Neuronal stem cell (in vitro differentiated cells): ENCODE measurements at regions not wholly inside any gene's neighbourhood (a gene's known extent, or its start where the extent isn't known, plus 50 kb on each side); places are given as distances from the start of the nearest gene placed in this dataset.

Source experiments
- DNase-seq: peaks from one replicate; pipeline ENCODE4 v3.0.0-alpha.2; 2013; ENCODE audit warnings: low spot score
- H2AFZ ChIP-seq: one replicate; pipeline ENCODE4 v1.6.1; 2013; ENCODE audit warnings: mild to moderate bottlenecking, low read length, inconsistent platforms
- H2AK5ac ChIP-seq: 2 replicates; pipeline ENCODE4 v1.6.1; 2013; ENCODE audit warnings: low read depth, mild to moderate bottlenecking, inconsistent platforms, low read length, moderate library complexity, mixed read lengths
- H2BK120ac ChIP-seq: 2 replicates; pipeline ENCODE4 v1.6.1; 2013; ENCODE audit warnings: low read depth, mild to moderate bottlenecking, inconsistent platforms, low read length, moderate library complexity, mixed read lengths
- H2BK12ac ChIP-seq: one replicate; pipeline ENCODE4 v1.6.1; 2013; ENCODE audit warnings: low read length, inconsistent platforms
- H2BK15ac ChIP-seq: 2 replicates; pipeline ENCODE4 v1.6.1; 2013; ENCODE audit warnings: mild to moderate bottlenecking, low read length, inconsistent platforms, mixed read lengths
- H2BK5ac ChIP-seq: one replicate; pipeline ENCODE4 v1.6.1; 2013; ENCODE audit warnings: inconsistent platforms, mild to moderate bottlenecking, low read length, moderate library complexity
- H3K14ac ChIP-seq: one replicate; pipeline ENCODE4 v1.6.1; 2013; ENCODE audit warnings: low read length, inconsistent platforms
- H3K18ac ChIP-seq: 2 replicates; pipeline ENCODE4 v1.6.1; 2013; ENCODE audit warnings: low read length, inconsistent platforms
- H3K23ac ChIP-seq: 2 replicates; pipeline ENCODE4 v1.6.1; 2013; ENCODE audit warnings: low read depth, mild to moderate bottlenecking, mixed read lengths, low read length, inconsistent platforms; ENCODE audit not compliant: poor library complexity
- H3K27ac ChIP-seq: replicated peaks from 3 replicates; pipeline ENCODE4 v1.5.1; 2013; ENCODE audit warnings: low read length, inconsistent platforms
- H3K27me3 ChIP-seq, 3 experiments: 2 replicates each; pipeline ENCODE4 v1.6.1; 2013; ENCODE audit warnings: low read length in 3 of 3, mild to moderate bottlenecking in 2 of 3, inconsistent platforms in 1 of 3, low read depth in 1 of 3, mixed read lengths in 1 of 3, moderate library complexity in 1 of 3; ENCODE audit not compliant: control insufficient read depth in 3 of 3, insufficient read depth in 3 of 3
- H3K36me3 ChIP-seq, 2 donors: replicated peaks in 1 of 2; 2 replicates each; pipeline ENCODE4 v1.6.1; 2013; ENCODE audit warnings: low read length in 2 of 2; ENCODE audit not compliant: control insufficient read depth in 2 of 2, insufficient read depth in 2 of 2
- H3K4ac ChIP-seq: 2 replicates; pipeline ENCODE4 v1.6.1; 2013; ENCODE audit warnings: inconsistent platforms, mild to moderate bottlenecking, low read length, moderate library complexity
- H3K4me1 ChIP-seq, 2 donors: 1 replicate in 1 of 2; 2 replicates in 1 of 2; pipeline ENCODE4 v1.6.1; 2013; ENCODE audit warnings: low read length in 2 of 2, low read depth in 1 of 2; ENCODE audit not compliant: control insufficient read depth in 2 of 2, insufficient read depth in 1 of 2
- H3K4me2 ChIP-seq: one replicate; pipeline ENCODE4 v1.6.1; 2013; ENCODE audit warnings: mild to moderate bottlenecking, low read length, inconsistent platforms; ENCODE audit not compliant: insufficient read depth, poor library complexity, severe bottlenecking
- H3K4me3 ChIP-seq, 2 donors: 2 replicates each; pipeline ENCODE4 v1.5.1; 2013; ENCODE audit warnings: low read length in 2 of 2, mild to moderate bottlenecking in 2 of 2, inconsistent platforms in 1 of 2, moderate library complexity in 1 of 2
- H3K79me1 ChIP-seq: one replicate; pipeline ENCODE4 v1.6.1; 2013; ENCODE audit warnings: low read depth, mild to moderate bottlenecking, inconsistent platforms, low read length, moderate library complexity
- H3K9ac ChIP-seq: one replicate; pipeline ENCODE4 v1.6.1; 2013; ENCODE audit warnings: mild to moderate bottlenecking, low read depth, low read length, inconsistent platforms; ENCODE audit not compliant: poor library complexity
- H3K9me3 ChIP-seq, 2 donors: replicated peaks in 1 of 2; 2 replicates each; pipeline versions ENCODE3 to v1.6.1; 2013; ENCODE audit warnings: low read length in 2 of 2, mild to moderate bottlenecking in 2 of 2, inconsistent platforms in 1 of 2, low read depth in 1 of 2, mixed read lengths in 1 of 2, moderate library complexity in 1 of 2; ENCODE audit not compliant: control insufficient read depth in 2 of 2, insufficient read depth in 1 of 2
- H4K8ac ChIP-seq: one replicate; pipeline ENCODE4 v1.6.1; 2013; ENCODE audit warnings: low read depth, mild to moderate bottlenecking, inconsistent platforms, low read length, moderate library complexity
- H4K91ac ChIP-seq: one replicate; pipeline ENCODE4 v1.6.1; 2013; ENCODE audit warnings: low read length, low read depth, mild to moderate bottlenecking, inconsistent platforms; ENCODE audit not compliant: poor library complexity
- WGBS, 2 donors: extraction: QIAGEN DNeasy Blood & Tissue Kit; methylation state at CpG; one replicate each; pipeline ENCODE4 v1.1.7; 2013; ENCODE audit warnings: missing lambda C conversion rate in 2 of 2, mixed read lengths in 1 of 2; ENCODE audit not compliant: insufficient read length in 2 of 2, insufficient replicate concordance in 1 of 2; ENCODE audit errors: extremely low coverage in 2 of 2; 5-methylcytosine and 5-hydroxymethylcytosine counted together

GRCh38 chr6:86448398-86448797, 488.9 kb upstream of the HTR1E start:
- Histone ChIP-seq H2BK5ac (no peak overlapping the region), H3K4ac (no peak overlapping the region), H2AFZ (no peak overlapping the region), H2BK15ac (no peak overlapping the region), H2BK12ac (no peak overlapping the region), H3K4me1 (peaks cover 0 to 1% of the 10 kb centered on the region in 2 donors), H3K27me3 (no peaks in the 10 kb centered on the region), H3K79me1 (no peaks in the 10 kb centered on the region), H4K91ac (no peak overlapping the region), H3K9me3 (peaks cover 0 to 7% of the 10 kb centered on the region in 2 donors), H3K27ac (no peak overlapping the region), H2BK120ac (no peak overlapping the region), H3K4me2 (no peak overlapping the region), H3K14ac (no peak overlapping the region), H3K4me3 (no peak overlapping the region), H2AK5ac (no peak overlapping the region), H3K23ac (no peak overlapping the region), H3K18ac (no peak overlapping the region), H3K36me3 (no peaks in the 10 kb centered on the region), H3K9ac (no peak overlapping the region), H4K8ac (no peak overlapping the region)
- WGBS, 2 donors, result no CpG with 5 or more reads among the region's 2 CpGs
- no peak for DNase-seq

GRCh38 chr6:86440608-86441007, 496.7 kb upstream of the HTR1E start:
- Histone ChIP-seq H3K23ac (no peak overlapping the region), H3K27ac (no peak overlapping the region), H3K79me1 (no peaks in the 10 kb centered on the region), H4K91ac (no peak overlapping the region), H2BK12ac (no peak overlapping the region), H2BK15ac (no peak overlapping the region), H2AFZ (no peak overlapping the region), H3K4me2 (no peak overlapping the region), H4K8ac (no peak overlapping the region), H2AK5ac (no peak overlapping the region), H3K4me1 (peaks cover 0 to 1% of the 10 kb centered on the region in 2 donors), H2BK5ac (no peak overlapping the region), H3K9me3 (no peaks in the 10 kb centered on the region), H3K14ac (no peak overlapping the region), H3K4me3 (no peak overlapping the region), H3K27me3 (no peaks in the 10 kb centered on the region), H3K9ac (no peak overlapping the region), H3K18ac (no peak overlapping the region), H3K4ac (no peak overlapping the region), H2BK120ac (no peak overlapping the region), H3K36me3 (no peaks in the 10 kb centered on the region)
- no peak for DNase-seq

GRCh38 chr6:86423571-86423970, 513.8 kb upstream of the HTR1E start:
- Histone ChIP-seq H3K9ac (peak overlapping the region; percentile 52), H2BK120ac (no peak overlapping the region), H3K9me3 (no peaks in the 10 kb centered on the region), H3K79me1 (no peaks in the 10 kb centered on the region), H3K36me3 (no peaks in the 10 kb centered on the region), H2BK15ac (no peak overlapping the region), H3K14ac (no peak overlapping the region), H3K27me3 (no peaks in the 10 kb centered on the region), H2BK5ac (no peak overlapping the region), H3K23ac (no peak overlapping the region), H4K91ac (no peak overlapping the region), H2BK12ac (no peak overlapping the region), H2AK5ac (no peak overlapping the region), H3K27ac (no peak overlapping the region), H3K18ac (no peak overlapping the region), H3K4me1 (no peaks in the 10 kb centered on the region), H3K4me2 (no peak overlapping the region), H2AFZ (no peak overlapping the region), H3K4me3 (no peak overlapping the region), H3K4ac (no peak overlapping the region), H4K8ac (peak overlapping the region; percentile 73)
- DNase-seq, result no peak
- no CpG with 5 or more reads among the region's 1 CpG for WGBS, 2 donors

- Histone ChIP-seq H2BK5ac (no peak overlapping the region), H2BK15ac (no peak overlapping the region), H3K36me3 (no peaks in the 10 kb centered on the region), H2BK120ac (no peak overlapping the region), H2AK5ac (no peak overlapping the region), H3K9me3 (no peaks in the 10 kb centered on the region), H2BK12ac (no peak overlapping the region), H3K23ac (no peak overlapping the region), H3K79me1 (no peaks in the 10 kb centered on the region), H4K8ac (no peak overlapping the region), H3K14ac (no peak overlapping the region), H4K91ac (no peak overlapping the region), H3K27me3 (no peaks in the 10 kb centered on the region), H3K27ac (no peak overlapping the region), H3K4ac (no peak overlapping the region), H3K18ac (no peak overlapping the region), H3K4me2 (no peak overlapping the region), H3K4me1 (no peaks in the 10 kb centered on the region), H2AFZ (no peak overlapping the region), H3K4me3 (no peak overlapping the region), H3K9ac (no peak overlapping the region)
- DNase-seq, result no peak
- no CpG with 5 or more reads among the region's 2 CpGs for WGBS, 2 donors
These were observed 525.3 kb upstream of the HTR1E start for GRCh38 chr6:86412057-86412456.
